ENCODE measurements at regions not wholly inside any gene's neighbourhood (a gene's known extent, or its start where the extent isn't known, plus 50 kb on each side); places are given as distances from the start of the nearest gene placed in this dataset.

DNA sequence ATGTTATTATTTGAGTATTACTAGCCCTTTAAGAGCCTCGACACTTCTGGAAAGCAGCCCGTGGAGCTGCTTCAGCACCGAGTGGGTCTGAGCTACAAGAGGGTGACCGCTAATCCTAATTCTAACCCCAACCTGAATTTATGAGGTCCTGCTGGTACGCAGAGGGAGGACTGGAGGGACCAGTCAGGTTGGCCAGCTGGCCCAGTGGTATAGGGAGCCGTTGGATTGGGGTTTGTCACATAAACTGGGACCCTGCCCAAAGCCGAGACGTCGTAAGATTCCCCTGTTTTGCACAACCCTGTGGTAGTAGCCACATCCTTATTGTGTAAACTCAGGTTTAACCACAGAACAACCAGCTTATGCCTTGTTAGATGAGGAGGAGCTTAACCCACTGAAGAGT is 60.8 kb upstream of the F3 start:
- H3K36me3 ChIP-seq (ENCODE audit: control insufficient read depth in 4 of 4, insufficient read depth in 3 of 4, low read depth in 1 of 4, low read length in 3 of 4): no peaks in the 10 kb centered on the region
- H3K9ac ChIP-seq (ENCODE audit: low read depth in 1 of 2, low read length in 2 of 2): no peak overlapping the region
- no peak overlapping the region for H3K27ac ChIP-seq (ENCODE audit: low read depth in 1 of 2, low read length in 2 of 2)
- H3K27me3 ChIP-seq (ENCODE audit: control insufficient read depth in 4 of 4, insufficient read depth in 4 of 4, low read length in 3 of 4): no peaks in the 10 kb centered on the region
- no peak for DNase-seq (ENCODE audit: low spot score)
- no peak overlapping the region for H3K4me3 ChIP-seq (ENCODE audit: low read depth in 1 of 3, low read length in 3 of 3)
- 41% methylated on average over 9 of the region's 9 CpGs for WGBS
- no peak for TF ChIP-seq RXRA (IDR thresholded peaks at IDR 0.05)
- no peak for TF ChIP-seq HNF4A (conservative IDR thresholded peaks at IDR 0.05)
- no peak for TF ChIP-seq RAD21 (IDR thresholded peaks at IDR 0.05)
- no peak for TF ChIP-seq YY1 (IDR thresholded peaks at IDR 0.05)
- no peak for TF ChIP-seq EGR1 (IDR thresholded peaks at IDR 0.05; ENCODE audit: low read depth in 2 of 2)
- TF ChIP-seq SP1 (IDR thresholded peaks at IDR 0.05): no peak
- TF ChIP-seq HNF4G (IDR thresholded peaks at IDR 0.05): no peak
- no peak for TF ChIP-seq ATF3 (IDR thresholded peaks at IDR 0.05)
- no peaks in the 10 kb centered on the region for H3K9me3 ChIP-seq (ENCODE audit: control insufficient read depth in 4 of 4, low read length in 3 of 4)
- H3K4me1 ChIP-seq (ENCODE audit: control insufficient read depth in 4 of 4, insufficient read depth in 4 of 4, low read length in 3 of 4): no peaks in the 10 kb centered on the region

DNA sequence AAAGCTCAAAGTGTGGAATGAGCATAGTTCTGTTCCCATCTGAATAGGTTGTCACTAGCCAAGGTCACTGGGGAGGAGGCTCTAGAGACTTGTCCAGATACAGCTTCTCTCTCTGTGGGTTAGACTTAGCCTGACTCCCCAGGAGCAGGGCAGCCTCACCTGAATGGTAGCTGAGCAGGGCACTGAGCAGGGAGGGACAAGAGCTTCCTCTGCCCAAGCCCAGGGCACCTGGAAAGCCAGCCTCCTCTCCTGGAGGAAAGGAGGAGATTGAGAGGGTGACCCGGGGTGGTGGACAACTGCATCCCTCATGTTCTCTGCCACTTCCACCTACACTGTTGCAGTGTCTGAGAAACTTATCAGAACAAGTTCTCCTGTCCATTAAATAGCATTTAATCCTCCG is 59.0 kb upstream of the F3 start:
- Histone ChIP-seq H3K9me3 (ENCODE audit: control insufficient read depth in 4 of 4, low read length in 3 of 4) (no peaks in the 10 kb centered on the region), H3K9ac (ENCODE audit: low read depth in 1 of 2, low read length in 2 of 2) (no peak overlapping the region), H3K36me3 (ENCODE audit: control insufficient read depth in 4 of 4, insufficient read depth in 3 of 4, low read depth in 1 of 4, low read length in 3 of 4) (no peaks in the 10 kb centered on the region), H3K4me3 (ENCODE audit: low read depth in 1 of 3, low read length in 3 of 3) (no peak overlapping the region), H3K4me1 (ENCODE audit: control insufficient read depth in 4 of 4, insufficient read depth in 4 of 4, low read length in 3 of 4) (no peaks in the 10 kb centered on the region), H3K27ac (ENCODE audit: low read depth in 1 of 2, low read length in 2 of 2) (no peak overlapping the region), H3K27me3 (ENCODE audit: control insufficient read depth in 4 of 4, insufficient read depth in 4 of 4, low read length in 3 of 4) (no peaks in the 10 kb centered on the region)
- no peak for TF ChIP-seq EGR1 (IDR thresholded peaks at IDR 0.05; ENCODE audit: low read depth in 2 of 2)
- TF ChIP-seq YY1 (IDR thresholded peaks at IDR 0.05): no peak
- no peak for TF ChIP-seq MAX (IDR thresholded peaks at IDR 0.05)
- no peak for TF ChIP-seq FOXA2 (IDR thresholded peaks at IDR 0.05)
- TF ChIP-seq GABPA (IDR thresholded peaks at IDR 0.05 in 1 of 2, conservative IDR thresholded peaks at IDR 0.05 in 1 of 2): no peak
- TF ChIP-seq RXRA (IDR thresholded peaks at IDR 0.05): no peak
- no peak for TF ChIP-seq HNF4G (IDR thresholded peaks at IDR 0.05)
- 78% methylated on average over 2 of the region's 2 CpGs for WGBS
- no peak for DNase-seq (ENCODE audit: low spot score)

DNA sequence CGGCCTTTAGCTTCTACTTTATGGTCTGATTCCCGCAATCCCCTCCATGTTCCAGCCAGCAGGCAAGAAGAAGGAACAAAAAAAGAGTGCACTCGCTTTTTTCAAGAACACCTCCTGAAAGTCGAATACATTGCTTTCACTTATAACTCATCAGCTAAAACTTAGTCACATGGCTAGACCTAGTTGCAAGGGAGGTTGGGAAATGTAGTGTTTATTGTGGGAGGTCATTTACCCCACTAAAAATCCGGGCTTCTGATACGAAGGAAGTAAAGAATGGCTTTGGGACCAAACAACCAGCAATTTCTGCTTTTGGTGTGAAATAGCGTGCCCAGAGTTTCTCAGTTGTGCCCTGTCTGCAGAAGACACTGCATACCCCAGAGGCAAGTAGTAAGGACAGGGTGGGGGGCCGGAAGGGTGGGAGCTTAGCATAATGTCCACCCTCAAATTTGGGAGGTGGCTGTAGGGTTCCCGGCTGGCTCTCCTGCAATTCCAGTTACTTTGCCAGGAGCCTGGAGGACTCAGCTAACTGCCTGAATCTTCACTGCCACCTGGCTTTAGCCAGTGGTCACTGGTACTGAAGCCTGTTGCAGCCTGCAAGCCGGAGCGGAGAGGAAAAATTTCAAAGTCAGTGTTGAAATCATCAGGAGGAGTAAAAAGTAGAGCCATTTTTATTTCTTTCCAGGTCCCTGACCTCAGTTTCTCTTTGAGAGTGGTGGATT is 57.7 kb upstream of the F3 start:
- Histone ChIP-seq H3K27me3 (ENCODE audit: control insufficient read depth in 4 of 4, insufficient read depth in 4 of 4, low read length in 3 of 4) (no peaks in the 10 kb centered on the region), H3K9ac (ENCODE audit: low read depth in 1 of 2, low read length in 2 of 2) (no peak overlapping the region), H3K36me3 (ENCODE audit: control insufficient read depth in 4 of 4, insufficient read depth in 3 of 4, low read depth in 1 of 4, low read length in 3 of 4) (no peaks in the 10 kb centered on the region), H3K4me3 (ENCODE audit: low read depth in 1 of 3, low read length in 3 of 3) (no peak overlapping the region), H3K27ac (ENCODE audit: low read depth in 1 of 2, low read length in 2 of 2) (no peak overlapping the region), H3K9me3 (ENCODE audit: control insufficient read depth in 4 of 4, low read length in 3 of 4) (no peaks in the 10 kb centered on the region), H3K4me1 (ENCODE audit: control insufficient read depth in 4 of 4, insufficient read depth in 4 of 4, low read length in 3 of 4) (no peaks in the 10 kb centered on the region)
- TF ChIP-seq GABPA (IDR thresholded peaks at IDR 0.05 in 1 of 2, conservative IDR thresholded peaks at IDR 0.05 in 1 of 2) (no peak), FOXA1 (IDR thresholded peaks at IDR 0.05) (no peak), TAF1 (conservative IDR thresholded peaks at IDR 0.05) (no peak), RAD21 (IDR thresholded peaks at IDR 0.05) (peak; percentile 11 to 71), JUND (IDR thresholded peaks at IDR 0.05) (no peak), REST (IDR thresholded peaks at IDR 0.05) (no peak), FOXA2 (IDR thresholded peaks at IDR 0.05) (no peak), HNF4A (conservative IDR thresholded peaks at IDR 0.05) (no peak), ZBTB33 (IDR thresholded peaks at IDR 0.05) (no peak), ATF3 (IDR thresholded peaks at IDR 0.05) (no peak), HNF4G (IDR thresholded peaks at IDR 0.05) (no peak), SP1 (IDR thresholded peaks at IDR 0.05) (no peak), NR2F2 (IDR thresholded peaks at IDR 0.05) (no peak), EGR1 (IDR thresholded peaks at IDR 0.05; ENCODE audit: low read depth in 2 of 2) (no peak), CTCF (IDR thresholded peaks at IDR 0.05; ENCODE audit: low read depth, low read length, missing input control) (peak; percentile 5), MAX (IDR thresholded peaks at IDR 0.05) (no peak), RXRA (IDR thresholded peaks at IDR 0.05) (peak; percentile 41 to 59)
- no peak for DNase-seq (ENCODE audit: low spot score)
- WGBS: 76% methylated on average over 11 of the region's 11 CpGs

All from liver (tissue), 8 donors.